HepG2 (cell line): ENCODE measurements at regions not wholly inside any gene's neighbourhood (a gene's known extent, or its start where the extent isn't known, plus 50 kb on each side); places are given as distances from the start of the nearest gene placed in this dataset.

ENCODE experiments used
- ATAC-seq: fragments of 200-7000 bp; cut with Tn5 transposase; 3 replicates; pipeline ENCODE4 v1.9.1; 2020; ENCODE audit warnings: mild to moderate bottlenecking, moderate library complexity
- BruUV-seq: library from RNA; stranded (reverse); fragments of 400-500 nt; replicated peaks from 2 replicates; lab custom pipeline; 2021; lab: Mats Ljungman, UMichigan
- CTCF ChIA-PET: fragments of 300-600 bp; formaldehyde crosslinking; extraction: SDS; loops from one replicate; lab custom pipeline; 2021; ENCODE audit warnings: low total read pairs, inconsistent platforms, low intra/inter-chr PET ratio; lab: Yijun Ruan, JAX
- POLR2A ChIA-PET: fragments of 350-600 bp; sonication (Branson Sonifier 250); formaldehyde crosslinking; loops from one replicate; lab custom pipeline; 2020; ENCODE audit warnings: antibody characterized with exemption, inconsistent platforms; lab: Yijun Ruan, JAX
- DNase-seq: peaks from one replicate; pipeline ENCODE4 v3.0.0-alpha.2; 2015; ENCODE audit warnings: low spot score
- FAIRE-seq: peaks from 3 replicates; lab custom pipeline; 2011; peaks lifted over from hg19 to GRCh38; lab: Jason Lieb, UNC
- H2AFZ ChIP-seq: one replicate; pipeline ENCODE4 v1.6.1; 2011; ENCODE audit warnings: low read length, inconsistent platforms
- H3K27ac ChIP-seq: fragments of 300-600 bp; 3 replicates; pipeline ENCODE4 v1.8.0; 2011; ENCODE audit warnings: mixed run types, mild to moderate bottlenecking, mixed read lengths, low read length, inconsistent platforms; ENCODE audit not compliant: insufficient read depth; ENCODE audit errors: extremely low read length
- H3K27me3 ChIP-seq, 2 experiments: fragments of 200-600 bp in 1 of 2; 2 replicates in 1 of 2; 3 replicates in 1 of 2; pipeline versions ENCODE4 v1.6.0 to v1.8.0; 2011; ENCODE audit warnings: low read length in 2 of 2, mild to moderate bottlenecking in 2 of 2, moderate library complexity in 2 of 2, inconsistent platforms in 1 of 2; ENCODE audit not compliant: insufficient read depth in 2 of 2, control insufficient read depth in 1 of 2
- H3K36me3 ChIP-seq, 2 experiments: fragments of 200-600 bp in 1 of 2; replicated peaks in 1 of 2; 2 replicates in 1 of 2; 3 replicates in 1 of 2; pipeline versions ENCODE4 v1.5.1 to v1.8.0; 2011; ENCODE audit warnings: low read length in 2 of 2, inconsistent platforms in 1 of 2; ENCODE audit not compliant: insufficient read depth in 2 of 2, control insufficient read depth in 1 of 2
- H3K4me1 ChIP-seq: 2 replicates; pipeline ENCODE4 v1.5.1; 2012; ENCODE audit warnings: low read length, inconsistent platforms; ENCODE audit not compliant: insufficient read depth
- H3K4me2 ChIP-seq: 2 replicates; pipeline ENCODE4 v1.6.0; 2011; ENCODE audit warnings: low read depth, low read length, inconsistent platforms
- H3K4me3 ChIP-seq, 3 experiments: fragments of 200-600 bp in 1 of 3; sonication (generic), shearing (Covaris generic) in 1 of 3; replicated peaks in 1 of 3; 2 replicates each; pipeline ENCODE4 v1.5.1; 2011 to 2016; ENCODE audit warnings: low read length in 3 of 3, inconsistent platforms in 2 of 3, low read depth in 2 of 3, mild to moderate bottlenecking in 2 of 3, control low read depth in 1 of 3, mixed read lengths in 1 of 3; ENCODE audit not compliant: insufficient read depth in 1 of 3
- H3K79me2 ChIP-seq: one replicate; pipeline ENCODE4 v1.6.1; 2011; ENCODE audit warnings: low read length, inconsistent platforms; ENCODE audit not compliant: insufficient read depth
- H3K9ac ChIP-seq: 2 replicates; pipeline ENCODE4 v1.6.0; 2011; ENCODE audit warnings: mild to moderate bottlenecking, low read depth, low read length, inconsistent platforms; ENCODE audit not compliant: insufficient read depth
- H3K9me3 ChIP-seq: 2 replicates; pipeline ENCODE4 v1.5.1; 2012; ENCODE audit warnings: mild to moderate bottlenecking, low read length
- H4K20me1 ChIP-seq: 2 replicates; pipeline ENCODE4 v1.6.0; 2011; ENCODE audit warnings: inconsistent platforms, mild to moderate bottlenecking, low read length, moderate library complexity; ENCODE audit not compliant: insufficient read depth
- ELF3 ChIP-seq: IDR thresholded peaks from 2 replicates; pipeline ENCODE4 v1.6.1; 2016; ENCODE audit warnings: missing genetic modification reagents, missing compliant biosample characterization
- JARID2 ChIP-seq: sonication (generic); formaldehyde crosslinking; IDR thresholded peaks from 2 replicates; pipeline ENCODE4 v1.8.1; 2023; ENCODE audit warnings: missing genetic modification reagents, inconsistent platforms; ENCODE audit not compliant: insufficient replicate concordance
- MEIS1 ChIP-seq: sonication (generic); formaldehyde crosslinking; IDR thresholded peaks from 2 replicates; pipeline ENCODE4 v1.9.0; 2021; ENCODE audit warnings: mild to moderate bottlenecking, missing genetic modification reagents, moderate library complexity, borderline replicate concordance
- ZFP36 ChIP-seq: fragments of 150-350 bp; IDR thresholded peaks from 2 replicates; pipeline ENCODE4 v1.6.1; 2018; ENCODE audit warnings: borderline replicate concordance, low read length, low read depth; ENCODE audit not compliant: partially characterized antibody
- ZNF460 ChIP-seq: sonication (generic); formaldehyde crosslinking; IDR thresholded peaks from 2 replicates; pipeline ENCODE4 v1.5.1; 2020; ENCODE audit warnings: missing genetic modification reagents, mild to moderate bottlenecking, borderline replicate concordance
- ZNF747 ChIP-seq: sonication (generic); formaldehyde crosslinking; IDR thresholded peaks from 2 replicates; pipeline ENCODE4 v1.8.1; 2023; ENCODE audit warnings: missing genetic modification reagents, mild to moderate bottlenecking, borderline replicate concordance
- WGBS: methylation state at CpG from one replicate; pipeline ENCODE4 v1.1.6; 2017; ENCODE audit warnings: low lambda C conversion rate; 5-methylcytosine and 5-hydroxymethylcytosine counted together
- in situ Hi-C: cut with HindIII; loops from 2 replicates; pipeline ENCODE4 v1.10.0; 2017; ENCODE audit warnings: low pct_unique_long_range_greater_than_20kb; ENCODE audit not compliant: extremely low pct_ligation_motif_present
- intact Hi-C: fragments of 100-400 bp; cut with micrococcal nuclease; formaldehyde crosslinking; loops from one replicate; pipeline ENCODE4 v1.10.0; 2022; ENCODE audit not compliant: unreplicated experiment
- TF ChIP-seq, protein P1 (sequence below): sonication (generic); formaldehyde crosslinking; IDR thresholded peaks from 2 replicates; pipeline ENCODE4 v1.9.0; 2022; ENCODE audit warnings: low read depth, missing genetic modification reagents
- TF ChIP-seq, protein P2 (sequence below): sonication (generic); formaldehyde crosslinking; IDR thresholded peaks from 2 replicates; pipeline ENCODE4 v1.8.0; 2023; ENCODE audit warnings: mild to moderate bottlenecking, missing genetic modification reagents

DNA sequence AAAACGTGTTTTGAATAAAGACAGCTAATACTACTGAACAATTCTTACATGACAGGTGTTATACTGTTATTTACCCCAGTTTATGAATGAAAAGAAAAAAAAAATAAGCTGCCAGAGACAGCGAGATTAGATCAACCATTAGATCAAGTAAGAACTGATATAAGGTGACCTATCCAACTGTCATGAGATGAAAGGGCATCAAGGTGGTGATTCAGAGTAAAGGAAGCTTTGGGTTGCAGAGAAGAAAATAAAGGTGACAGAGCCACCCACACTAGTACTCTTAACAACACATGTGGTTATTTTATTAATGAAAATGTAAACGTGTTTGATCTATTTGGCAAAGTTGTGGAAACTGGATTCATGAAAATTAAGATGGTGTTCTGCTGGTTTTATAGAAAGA, 435.2 kb downstream of the GABRG2 start:
- CTCF ChIA-PET, result no interaction called here
- POLR2A ChIA-PET, result no interaction called here
- intact Hi-C loops, result no loop called here
- Histone ChIP-seq H3K9ac (no peak overlapping the region), H3K4me3 (no peak overlapping the region), H3K9me3 (peaks cover 60% of the 10 kb centered on the region), H3K4me1 (no peaks in the 10 kb centered on the region), H3K36me3 (no peaks in the 10 kb centered on the region), H3K4me2 (no peak overlapping the region), H3K79me2 (no peaks in the 10 kb centered on the region), H3K27me3 (no peaks in the 10 kb centered on the region), H2AFZ (no peak overlapping the region), H4K20me1 (no peaks in the 10 kb centered on the region), H3K27ac (no peak overlapping the region)
- DNase-seq (no peak), FAIRE-seq (no peak), ATAC-seq (no peak)
- 2% methylated on average over 3 of the region's 3 CpGs for WGBS
- TF ChIP-seq ZFP36, result no peak
- TF ChIP-seq ELF3, result no peak
- TF ChIP-seq ZNF460 (CRISPR knock-in tag), result no peak
- TF ChIP-seq, protein P1, sequence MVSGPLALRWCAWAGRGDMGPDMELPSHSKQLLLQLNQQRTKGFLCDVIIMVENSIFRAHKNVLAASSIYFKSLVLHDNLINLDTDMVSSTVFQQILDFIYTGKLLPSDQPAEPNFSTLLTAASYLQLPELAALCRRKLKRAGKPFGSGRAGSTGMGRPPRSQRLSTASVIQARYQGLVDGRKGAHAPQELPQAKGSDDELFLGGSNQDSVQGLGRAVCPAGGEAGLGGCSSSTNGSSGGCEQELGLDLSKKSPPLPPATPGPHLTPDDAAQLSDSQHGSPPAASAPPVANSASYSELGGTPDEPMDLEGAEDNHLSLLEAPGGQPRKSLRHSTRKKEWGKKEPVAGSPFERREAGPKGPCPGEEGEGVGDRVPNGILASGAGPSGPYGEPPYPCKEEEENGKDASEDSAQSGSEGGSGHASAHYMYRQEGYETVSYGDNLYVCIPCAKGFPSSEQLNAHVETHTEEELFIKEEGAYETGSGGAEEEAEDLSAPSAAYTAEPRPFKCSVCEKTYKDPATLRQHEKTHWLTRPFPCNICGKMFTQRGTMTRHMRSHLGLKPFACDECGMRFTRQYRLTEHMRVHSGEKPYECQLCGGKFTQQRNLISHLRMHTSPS, result no peak
- no TSS peak for BruUV-seq
- in situ Hi-C loops, result no loop called here

DNA sequence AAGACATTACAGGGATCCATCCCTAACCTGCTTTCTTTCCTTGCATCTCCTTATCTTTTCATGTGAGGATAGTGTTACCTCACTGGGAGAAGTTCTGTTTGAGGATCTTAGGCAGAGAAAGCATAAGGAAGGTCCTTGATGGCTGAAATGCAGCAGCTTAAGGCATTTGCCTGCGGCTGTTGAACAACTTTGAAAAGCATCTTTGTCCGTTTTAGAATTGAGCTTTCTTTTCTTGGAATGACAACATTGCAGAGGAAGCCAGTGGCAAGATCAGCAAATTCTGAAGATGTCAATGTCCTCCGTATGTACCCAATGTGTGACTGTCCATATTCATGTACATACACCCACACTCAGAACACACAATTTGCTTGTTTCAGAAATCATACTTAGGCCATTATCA, 436.2 kb downstream of the GABRG2 start:
- DNase-seq (no peak), FAIRE-seq (no peak), ATAC-seq (no peak)
- H3K27me3 ChIP-seq, result no peaks in the 10 kb centered on the region
- no peak for TF ChIP-seq ZNF747 (CRISPR knock-in tag)
- no peak for TF ChIP-seq MEIS1 (CRISPR knock-in tag)
- TF ChIP-seq, protein P2, sequence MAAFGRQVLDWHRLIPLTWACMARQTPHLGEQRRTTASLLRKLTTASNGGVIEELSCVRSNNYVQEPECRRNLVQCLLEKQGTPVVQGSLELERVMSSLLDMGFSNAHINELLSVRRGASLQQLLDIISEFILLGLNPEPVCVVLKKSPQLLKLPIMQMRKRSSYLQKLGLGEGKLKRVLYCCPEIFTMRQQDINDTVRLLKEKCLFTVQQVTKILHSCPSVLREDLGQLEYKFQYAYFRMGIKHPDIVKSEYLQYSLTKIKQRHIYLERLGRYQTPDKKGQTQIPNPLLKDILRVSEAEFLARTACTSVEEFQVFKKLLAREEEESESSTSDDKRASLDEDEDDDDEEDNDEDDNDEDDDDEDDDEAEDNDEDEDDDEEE (CRISPR knock-in tag), result no peak
- TF ChIP-seq JARID2 (CRISPR knock-in tag), result no peak
- BruUV-seq, result no TSS peak
- H3K9me3 ChIP-seq, result peaks cover 57% of the 10 kb centered on the region
- no peak overlapping the region for H3K4me3 ChIP-seq
- H2AFZ ChIP-seq, result no peak overlapping the region
- no peaks in the 10 kb centered on the region for H3K4me1 ChIP-seq
- no peaks in the 10 kb centered on the region for H3K36me3 ChIP-seq
- H3K4me2 ChIP-seq, result no peak overlapping the region
- H3K79me2 ChIP-seq, result no peaks in the 10 kb centered on the region
- WGBS, result 12% methylated on average over 3 of the region's 3 CpGs
- no peak overlapping the region for H3K27ac ChIP-seq
- intact Hi-C loops, result no loop called here
- POLR2A ChIA-PET, result no interaction called here
- in situ Hi-C loops, result no loop called here
- CTCF ChIA-PET, result no interaction called here
- no peak overlapping the region for H3K9ac ChIP-seq
- no peaks in the 10 kb centered on the region for H4K20me1 ChIP-seq
